A549 (cell line): ENCODE measurements at regions not wholly inside any gene's neighbourhood (a gene's known extent, or its start where the extent isn't known, plus 50 kb on each side); places are given as distances from the start of the nearest gene placed in this dataset.

Source experiments
- ATAC-seq, 2 experiments: fragments of 200-7000 bp in 1 of 2; fragments of >200 bp in 1 of 2; cut with Nextera tagmentation in 1 of 2; cut with Tn5 transposase in 1 of 2; 3 replicates each; pipeline versions ENCODE4 v1.8.0 to v1.9.1; 2018 to 2020; ENCODE audit warnings: mild to moderate bottlenecking in 1 of 2, moderate library complexity in 1 of 2
- CTCF ChIA-PET: fragments of 300-600 bp; sonication (Branson Sonifier 250); formaldehyde crosslinking; extraction: SDS; loops from one replicate; lab custom pipeline; 2021; ENCODE audit warnings: antibody characterized with exemption, inconsistent platforms; lab: Yijun Ruan, JAX
- POLR2A ChIA-PET: fragments of 350-600 bp; formaldehyde crosslinking; extraction: SDS; loops from one replicate; lab custom pipeline; 2021; ENCODE audit warnings: antibody characterized with exemption, inconsistent platforms; lab: Yijun Ruan, JAX
- DNase-seq, 2 experiments: peaks; one replicate each; pipeline versions ENCODE4 v3.0.0 to v3.0.0-alpha.2; 2011 to 2016; ENCODE audit warnings: low read depth in 1 of 2, low spot score in 1 of 2
- FAIRE-seq: peaks from 2 replicates; lab custom pipeline; 2011; peaks lifted over from hg19 to GRCh38; lab: Jason Lieb, UNC
- H3K27ac ChIP-seq, 2 experiments: fragments of >200 bp; sonication (Bioruptor Twin); formaldehyde crosslinking; 3 replicates each; pipeline ENCODE4 v1.5.1; 2016 to 2017
- H3K4me1 ChIP-seq: fragments of >200 bp; sonication (Bioruptor Twin); formaldehyde crosslinking; 3 replicates; pipeline ENCODE4 v1.6.1; 2016
- H3K4me2 ChIP-seq: fragments of >200 bp; sonication (Bioruptor Twin); formaldehyde crosslinking; 3 replicates; pipeline ENCODE4 v1.6.1; 2016
- H3K4me3 ChIP-seq: fragments of >200 bp; sonication (Bioruptor Twin); formaldehyde crosslinking; 3 replicates; pipeline ENCODE4 v1.5.1; 2016
- H3K9me3 ChIP-seq: fragments of >200 bp; sonication (Bioruptor Twin); formaldehyde crosslinking; 3 replicates; pipeline ENCODE4 v1.6.1; 2016
- BCL3 ChIP-seq: fragments of >200 bp; sonication (Bioruptor Twin); formaldehyde crosslinking; IDR thresholded peaks from 3 replicates; pipeline ENCODE4 v1.6.1; 2016
- CBX2 ChIP-seq: fragments of 200-600 bp; sonication (generic); IDR thresholded peaks from 2 replicates; pipeline ENCODE4 v1.6.1; 2016; ENCODE audit warnings: low read depth, mild to moderate bottlenecking, borderline replicate concordance
- CHD2 ChIP-seq: fragments of 150-350 bp; IDR thresholded peaks from 2 replicates; pipeline ENCODE4 v1.6.1; 2014; ENCODE audit warnings: low read length; ENCODE audit not compliant: partially characterized antibody
- CTCF ChIP-seq: fragments of >200 bp; sonication (Bioruptor Twin); formaldehyde crosslinking; IDR thresholded peaks from 3 replicates; pipeline ENCODE4 v1.5.1; 2016
- EHF ChIP-seq: fragments of 250-450 bp; sonication (Bioruptor Pico); IDR thresholded peaks from 2 replicates; pipeline ENCODE4 v1.5.0; 2020; ENCODE audit warnings: mild to moderate bottlenecking
- EP300 ChIP-seq, 2 experiments: fragments of >200 bp; sonication (Bioruptor Twin); formaldehyde crosslinking; IDR thresholded peaks; 2 replicates in 1 of 2; 3 replicates in 1 of 2; pipeline ENCODE4 v1.6.1; 2016 to 2017
- FOXS1 ChIP-seq: fragments of 250-450 bp; sonication (Bioruptor Pico); IDR thresholded peaks from 2 replicates; pipeline ENCODE4 v1.5.0; 2020; ENCODE audit warnings: mild to moderate bottlenecking, moderate library complexity
- HES2 ChIP-seq: fragments of >200 bp; sonication (Bioruptor Twin); formaldehyde crosslinking; IDR thresholded peaks from 2 replicates; pipeline ENCODE4 v1.6.1; 2016
- HEYL ChIP-seq: fragments of 250-450 bp; sonication (Bioruptor Pico); IDR thresholded peaks from 2 replicates; pipeline ENCODE4 v1.8.0; 2021; ENCODE audit warnings: mild to moderate bottlenecking, moderate library complexity
- HMGXB4 ChIP-seq: fragments of 250-450 bp; sonication (Bioruptor Pico); IDR thresholded peaks from 2 replicates; pipeline ENCODE4 v1.5.0; 2021; ENCODE audit warnings: mild to moderate bottlenecking, moderate library complexity, borderline replicate concordance
- HOXB13 ChIP-seq: fragments of 250-450 bp; sonication (Bioruptor Pico); IDR thresholded peaks from 2 replicates; pipeline ENCODE4 v1.5.0; 2020; ENCODE audit warnings: low read depth, mild to moderate bottlenecking, moderate library complexity
- MAFK ChIP-seq: fragments of 450-650 bp; IDR thresholded peaks from 2 replicates; pipeline ENCODE4 v1.6.1; 2014; ENCODE audit not compliant: partially characterized antibody
- MAX ChIP-seq: IDR thresholded peaks from 2 replicates; pipeline ENCODE4 v1.6.1; 2012
- MYC ChIP-seq: IDR thresholded peaks from 2 replicates; pipeline ENCODE4 v1.6.1; 2012; ENCODE audit warnings: mild to moderate bottlenecking, inconsistent platforms, low read length, improper control_type of control experiment, borderline replicate concordance
- PHF8 ChIP-seq: fragments of 200-600 bp; sonication (generic); IDR thresholded peaks from 2 replicates; pipeline ENCODE4 v1.6.1; 2016; ENCODE audit warnings: low read depth, mild to moderate bottlenecking, antibody characterized with exemption, moderate library complexity, borderline replicate concordance
- RNF2 ChIP-seq: fragments of 200-600 bp; sonication (generic); IDR thresholded peaks from 2 replicates; pipeline ENCODE4 v1.6.1; 2016; ENCODE audit warnings: low read depth, mild to moderate bottlenecking, antibody characterized with exemption, moderate library complexity, borderline replicate concordance
- ZSCAN20 ChIP-seq: fragments of 250-450 bp; sonication (Bioruptor Pico); IDR thresholded peaks from 2 replicates; pipeline ENCODE4 v1.8.0; 2022; ENCODE audit warnings: mild to moderate bottlenecking, moderate library complexity
- WGBS: methylation state at CpG from one replicate; pipeline ENCODE4 v1.1.6; 2017; ENCODE audit errors: missing lambda C conversion rate; 5-methylcytosine and 5-hydroxymethylcytosine counted together
- TF ChIP-seq, protein P1 (sequence below): fragments of 200-600 bp; sonication (generic); IDR thresholded peaks from 2 replicates; pipeline ENCODE4 v1.6.1; 2016; ENCODE audit warnings: antibody characterized with exemption, mild to moderate bottlenecking, moderate library complexity
- TF ChIP-seq, protein P2 (sequence below): fragments of 450-650 bp; IDR thresholded peaks from 2 replicates; pipeline ENCODE4 v1.6.1; 2014; ENCODE audit warnings: antibody characterized with exemption
- TF ChIP-seq, protein P3 (sequence below): IDR thresholded peaks from 2 replicates; pipeline ENCODE4 v1.6.1; 2012; ENCODE audit warnings: low read depth, borderline replicate concordance

- FAIRE-seq (no peak), ATAC-seq (no peak), DNase-seq (no peak)
- H3K4me2 ChIP-seq: no peak overlapping the region
- 0% methylated on average over 2 of the region's 2 CpGs for WGBS
- no peaks in the 10 kb centered on the region for H3K9me3 ChIP-seq
- no peaks in the 10 kb centered on the region for H3K4me1 ChIP-seq
- H3K4me3 ChIP-seq: no peak overlapping the region
- ChIA-PET POLR2A (no interaction called here), CTCF (no interaction called here)
- H3K27ac ChIP-seq: no peak overlapping the region
- no peak for TF ChIP-seq EP300 (IDR thresholded peaks at IDR 0.05)
- TF ChIP-seq FOXS1 (CRISPR knock-in tag): no peak
- TF ChIP-seq, protein P1, sequence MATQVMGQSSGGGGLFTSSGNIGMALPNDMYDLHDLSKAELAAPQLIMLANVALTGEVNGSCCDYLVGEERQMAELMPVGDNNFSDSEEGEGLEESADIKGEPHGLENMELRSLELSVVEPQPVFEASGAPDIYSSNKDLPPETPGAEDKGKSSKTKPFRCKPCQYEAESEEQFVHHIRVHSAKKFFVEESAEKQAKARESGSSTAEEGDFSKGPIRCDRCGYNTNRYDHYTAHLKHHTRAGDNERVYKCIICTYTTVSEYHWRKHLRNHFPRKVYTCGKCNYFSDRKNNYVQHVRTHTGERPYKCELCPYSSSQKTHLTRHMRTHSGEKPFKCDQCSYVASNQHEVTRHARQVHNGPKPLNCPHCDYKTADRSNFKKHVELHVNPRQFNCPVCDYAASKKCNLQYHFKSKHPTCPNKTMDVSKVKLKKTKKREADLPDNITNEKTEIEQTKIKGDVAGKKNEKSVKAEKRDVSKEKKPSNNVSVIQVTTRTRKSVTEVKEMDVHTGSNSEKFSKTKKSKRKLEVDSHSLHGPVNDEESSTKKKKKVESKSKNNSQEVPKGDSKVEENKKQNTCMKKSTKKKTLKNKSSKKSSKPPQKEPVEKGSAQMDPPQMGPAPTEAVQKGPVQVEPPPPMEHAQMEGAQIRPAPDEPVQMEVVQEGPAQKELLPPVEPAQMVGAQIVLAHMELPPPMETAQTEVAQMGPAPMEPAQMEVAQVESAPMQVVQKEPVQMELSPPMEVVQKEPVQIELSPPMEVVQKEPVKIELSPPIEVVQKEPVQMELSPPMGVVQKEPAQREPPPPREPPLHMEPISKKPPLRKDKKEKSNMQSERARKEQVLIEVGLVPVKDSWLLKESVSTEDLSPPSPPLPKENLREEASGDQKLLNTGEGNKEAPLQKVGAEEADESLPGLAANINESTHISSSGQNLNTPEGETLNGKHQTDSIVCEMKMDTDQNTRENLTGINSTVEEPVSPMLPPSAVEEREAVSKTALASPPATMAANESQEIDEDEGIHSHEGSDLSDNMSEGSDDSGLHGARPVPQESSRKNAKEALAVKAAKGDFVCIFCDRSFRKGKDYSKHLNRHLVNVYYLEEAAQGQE: no peak
- no peak for TF ChIP-seq RNF2
- no peak for TF ChIP-seq EHF
- TF ChIP-seq HOXB13: no peak
- TF ChIP-seq CHD2: no peak
Measured at GRCh38 chrX:149120459-149120858, 384.6 kb downstream of the IDS start.

GRCh38 chrX:149114874-149115273, 390.2 kb downstream of the IDS start:
- 39% methylated on average over 4 of the region's 4 CpGs for WGBS
- Histone ChIP-seq H3K4me1 (no peaks in the 10 kb centered on the region), H3K9me3 (no peaks in the 10 kb centered on the region), H3K4me2 (no peak overlapping the region), H3K27ac (no peak overlapping the region), H3K4me3 (no peak overlapping the region)
- FAIRE-seq (no peak), DNase-seq (no peak), ATAC-seq (no peak)
- ChIA-PET POLR2A (no interaction called here), CTCF (interaction anchor here (0.6 kb wide), 1 partner anchor 15 kb away, joined by 3 read pairs; no protein-coding TSS in a partner anchor)
- TF ChIP-seq HMGXB4 (CRISPR knock-in tag): no peak
- TF ChIP-seq MYC: no peak
- TF ChIP-seq, protein P2, sequence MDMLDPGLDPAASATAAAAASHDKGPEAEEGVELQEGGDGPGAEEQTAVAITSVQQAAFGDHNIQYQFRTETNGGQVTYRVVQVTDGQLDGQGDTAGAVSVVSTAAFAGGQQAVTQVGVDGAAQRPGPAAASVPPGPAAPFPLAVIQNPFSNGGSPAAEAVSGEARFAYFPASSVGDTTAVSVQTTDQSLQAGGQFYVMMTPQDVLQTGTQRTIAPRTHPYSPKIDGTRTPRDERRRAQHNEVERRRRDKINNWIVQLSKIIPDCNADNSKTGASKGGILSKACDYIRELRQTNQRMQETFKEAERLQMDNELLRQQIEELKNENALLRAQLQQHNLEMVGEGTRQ: no peak
- TF ChIP-seq HEYL (CRISPR knock-in tag): no peak

- POLR2A ChIA-PET: no interaction called here
Measured at GRCh38 chrX:149114001-149114400, 391.1 kb downstream of the IDS start.

More at GRCh38 chrX:149114001-149114400, 391.1 kb downstream of the IDS start:
- WGBS: 45% methylated on average over 5 of the region's 15 CpGs
- Histone ChIP-seq H3K4me1 (no peaks in the 10 kb centered on the region), H3K9me3 (no peaks in the 10 kb centered on the region), H3K4me3 (no peak overlapping the region), H3K27ac (no peak overlapping the region), H3K4me2 (no peak overlapping the region)
- TF ChIP-seq MAFK: no peak
- TF ChIP-seq EP300 (IDR thresholded peaks at IDR 0.05): no peak
- TF ChIP-seq MYC: no peak
- TF ChIP-seq EHF: no peak
- TF ChIP-seq, protein P3, sequence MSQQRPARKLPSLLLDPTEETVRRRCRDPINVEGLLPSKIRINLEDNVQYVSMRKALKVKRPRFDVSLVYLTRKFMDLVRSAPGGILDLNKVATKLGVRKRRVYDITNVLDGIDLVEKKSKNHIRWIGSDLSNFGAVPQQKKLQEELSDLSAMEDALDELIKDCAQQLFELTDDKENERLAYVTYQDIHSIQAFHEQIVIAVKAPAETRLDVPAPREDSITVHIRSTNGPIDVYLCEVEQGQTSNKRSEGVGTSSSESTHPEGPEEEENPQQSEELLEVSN: no peak
- no peak for TF ChIP-seq ZSCAN20 (CRISPR knock-in tag)
- no peak for TF ChIP-seq CBX2
- no peak for TF ChIP-seq HES2
- no peak for TF ChIP-seq CTCF
- TF ChIP-seq HMGXB4 (CRISPR knock-in tag): no peak
- no peak for TF ChIP-seq PHF8
- no peak for TF ChIP-seq BCL3
- no peak for TF ChIP-seq MAX
- CTCF ChIA-PET: no interaction called here
- no peak for FAIRE-seq
- no peak for ATAC-seq
- no peak for DNase-seq
